ENCODE measurements at regions not wholly inside any gene's neighbourhood (a gene's known extent, or its start where the extent isn't known, plus 50 kb on each side); places are given as distances from the start of the nearest gene placed in this dataset.

DNA sequence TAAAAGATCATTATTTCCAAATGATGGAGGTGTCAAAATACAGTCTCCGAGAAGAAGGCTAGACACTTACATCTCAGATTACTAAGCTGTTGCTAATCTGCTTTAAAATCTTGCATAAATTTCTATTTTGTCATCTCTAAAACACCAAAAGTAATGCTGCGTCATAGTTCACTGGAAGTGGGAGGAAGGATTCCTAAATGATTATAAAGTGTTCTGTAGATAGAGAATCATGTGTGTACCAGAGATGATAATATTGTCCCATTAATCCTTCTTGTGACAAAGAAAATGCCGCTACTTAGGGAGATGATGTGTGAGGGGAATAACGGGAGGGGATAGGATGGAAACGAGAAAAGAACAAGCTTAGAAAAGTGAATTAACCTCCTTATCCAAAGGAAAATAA is 268.6 kb downstream of the JRKL start (continued):
- TF ChIP-seq GABPA (tag; conservative IDR thresholded peaks at IDR 0.05; ENCODE audit: low read depth) = no peak; the same call in 1 of the 2 replicates
- TF ChIP-seq RFX7 (CRISPR knock-in tag; IDR thresholded peaks at IDR 0.05) = no peak
- TF ChIP-seq KLF6 (CRISPR knock-in tag; IDR thresholded peaks at IDR 0.05; ENCODE audit: borderline replicate concordance) = no peak
- TF ChIP-seq, protein P1, sequence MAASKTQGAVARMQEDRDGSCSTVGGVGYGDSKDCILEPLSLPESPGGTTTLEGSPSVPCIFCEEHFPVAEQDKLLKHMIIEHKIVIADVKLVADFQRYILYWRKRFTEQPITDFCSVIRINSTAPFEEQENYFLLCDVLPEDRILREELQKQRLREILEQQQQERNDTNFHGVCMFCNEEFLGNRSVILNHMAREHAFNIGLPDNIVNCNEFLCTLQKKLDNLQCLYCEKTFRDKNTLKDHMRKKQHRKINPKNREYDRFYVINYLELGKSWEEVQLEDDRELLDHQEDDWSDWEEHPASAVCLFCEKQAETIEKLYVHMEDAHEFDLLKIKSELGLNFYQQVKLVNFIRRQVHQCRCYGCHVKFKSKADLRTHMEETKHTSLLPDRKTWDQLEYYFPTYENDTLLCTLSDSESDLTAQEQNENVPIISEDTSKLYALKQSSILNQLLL (CRISPR knock-in tag; IDR thresholded peaks at IDR 0.05; ENCODE audit: borderline replicate concordance) = no peak
- TF ChIP-seq CCAR2 (IDR thresholded peaks at IDR 0.05; ENCODE audit: low read depth, low read length) = no peak
- no peak for TF ChIP-seq HDAC2 (IDR thresholded peaks at IDR 0.05)
- TF ChIP-seq NFE2 (IDR thresholded peaks at IDR 0.05; ENCODE audit: low read depth) = peak; percentile 76
- no peak for TF ChIP-seq GTF2E2 (tag; IDR thresholded peaks at IDR 0.05)
- TF ChIP-seq, protein P2, sequence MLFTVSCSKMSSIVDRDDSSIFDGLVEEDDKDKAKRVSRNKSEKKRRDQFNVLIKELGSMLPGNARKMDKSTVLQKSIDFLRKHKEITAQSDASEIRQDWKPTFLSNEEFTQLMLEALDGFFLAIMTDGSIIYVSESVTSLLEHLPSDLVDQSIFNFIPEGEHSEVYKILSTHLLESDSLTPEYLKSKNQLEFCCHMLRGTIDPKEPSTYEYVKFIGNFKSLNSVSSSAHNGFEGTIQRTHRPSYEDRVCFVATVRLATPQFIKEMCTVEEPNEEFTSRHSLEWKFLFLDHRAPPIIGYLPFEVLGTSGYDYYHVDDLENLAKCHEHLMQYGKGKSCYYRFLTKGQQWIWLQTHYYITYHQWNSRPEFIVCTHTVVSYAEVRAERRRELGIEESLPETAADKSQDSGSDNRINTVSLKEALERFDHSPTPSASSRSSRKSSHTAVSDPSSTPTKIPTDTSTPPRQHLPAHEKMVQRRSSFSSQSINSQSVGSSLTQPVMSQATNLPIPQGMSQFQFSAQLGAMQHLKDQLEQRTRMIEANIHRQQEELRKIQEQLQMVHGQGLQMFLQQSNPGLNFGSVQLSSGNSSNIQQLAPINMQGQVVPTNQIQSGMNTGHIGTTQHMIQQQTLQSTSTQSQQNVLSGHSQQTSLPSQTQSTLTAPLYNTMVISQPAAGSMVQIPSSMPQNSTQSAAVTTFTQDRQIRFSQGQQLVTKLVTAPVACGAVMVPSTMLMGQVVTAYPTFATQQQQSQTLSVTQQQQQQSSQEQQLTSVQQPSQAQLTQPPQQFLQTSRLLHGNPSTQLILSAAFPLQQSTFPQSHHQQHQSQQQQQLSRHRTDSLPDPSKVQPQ (CRISPR knock-in tag; IDR thresholded peaks at IDR 0.05; ENCODE audit: borderline replicate concordance) = no peak
- TF ChIP-seq, protein P3, sequence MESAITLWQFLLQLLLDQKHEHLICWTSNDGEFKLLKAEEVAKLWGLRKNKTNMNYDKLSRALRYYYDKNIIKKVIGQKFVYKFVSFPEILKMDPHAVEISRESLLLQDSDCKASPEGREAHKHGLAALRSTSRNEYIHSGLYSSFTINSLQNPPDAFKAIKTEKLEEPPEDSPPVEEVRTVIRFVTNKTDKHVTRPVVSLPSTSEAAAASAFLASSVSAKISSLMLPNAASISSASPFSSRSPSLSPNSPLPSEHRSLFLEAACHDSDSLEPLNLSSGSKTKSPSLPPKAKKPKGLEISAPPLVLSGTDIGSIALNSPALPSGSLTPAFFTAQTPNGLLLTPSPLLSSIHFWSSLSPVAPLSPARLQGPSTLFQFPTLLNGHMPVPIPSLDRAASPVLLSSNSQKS (CRISPR knock-in tag; IDR thresholded peaks at IDR 0.05) = no peak
- TF ChIP-seq TBP (optimal IDR thresholded peaks at IDR 0.05; ENCODE audit: low read depth, low read length) = no peak
- TF ChIP-seq ZNF778 (CRISPR knock-in tag; IDR thresholded peaks at IDR 0.05) = no peak
- TF ChIP-seq NR3C1 (CRISPR knock-in tag; IDR thresholded peaks at IDR 0.05) = no peak
- TF ChIP-seq DDX20 (tag; IDR thresholded peaks at IDR 0.05; ENCODE audit: low read depth) = no peak
- no peak for TF ChIP-seq NR1H2 (CRISPR knock-in tag; IDR thresholded peaks at IDR 0.05)
- no peak for TF ChIP-seq CHD4 (IDR thresholded peaks at IDR 0.05; ENCODE audit: insufficient read depth, insufficient replicate concordance, low read depth, low read length, poor library complexity, severe bottlenecking)
- no peak for TF ChIP-seq DACH1 (IDR thresholded peaks at IDR 0.05; ENCODE audit: partially characterized antibody)
- TF ChIP-seq RBM34 (IDR thresholded peaks at IDR 0.05; ENCODE audit: borderline replicate concordance, insufficient read depth, low read length) = no peak
- no peak for TF ChIP-seq RHOXF2B (CRISPR knock-in tag; conservative IDR thresholded peaks at IDR 0.05)
- peak; percentile 33; the same call in 1 of the 2 replicates for TF ChIP-seq NCOR1 (IDR thresholded peaks at IDR 0.05)
- TF ChIP-seq, protein P4, sequence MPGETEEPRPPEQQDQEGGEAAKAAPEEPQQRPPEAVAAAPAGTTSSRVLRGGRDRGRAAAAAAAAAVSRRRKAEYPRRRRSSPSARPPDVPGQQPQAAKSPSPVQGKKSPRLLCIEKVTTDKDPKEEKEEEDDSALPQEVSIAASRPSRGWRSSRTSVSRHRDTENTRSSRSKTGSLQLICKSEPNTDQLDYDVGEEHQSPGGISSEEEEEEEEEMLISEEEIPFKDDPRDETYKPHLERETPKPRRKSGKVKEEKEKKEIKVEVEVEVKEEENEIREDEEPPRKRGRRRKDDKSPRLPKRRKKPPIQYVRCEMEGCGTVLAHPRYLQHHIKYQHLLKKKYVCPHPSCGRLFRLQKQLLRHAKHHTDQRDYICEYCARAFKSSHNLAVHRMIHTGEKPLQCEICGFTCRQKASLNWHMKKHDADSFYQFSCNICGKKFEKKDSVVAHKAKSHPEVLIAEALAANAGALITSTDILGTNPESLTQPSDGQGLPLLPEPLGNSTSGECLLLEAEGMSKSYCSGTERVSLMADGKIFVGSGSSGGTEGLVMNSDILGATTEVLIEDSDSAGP (CRISPR knock-in tag; IDR thresholded peaks at IDR 0.05) = no peak
- TF ChIP-seq NELFE (IDR thresholded peaks at IDR 0.05; ENCODE audit: insufficient read depth, insufficient read length) = no peak
- TF ChIP-seq NUFIP1 (IDR thresholded peaks at IDR 0.05; ENCODE audit: partially characterized antibody) = no peak
- peak; percentile 22; the same call in 1 of the 2 replicates for TF ChIP-seq CREB1 (IDR thresholded peaks at IDR 0.05)
- no peak for TF ChIP-seq CREB1 (CRISPR knock-in tag; IDR thresholded peaks at IDR 0.05)
- TF ChIP-seq GATAD2A (IDR thresholded peaks at IDR 0.05) = no peak

All from K562 (cell line).